ENCODE measurements at regions not wholly inside any gene's neighbourhood (a gene's known extent, or its start where the extent isn't known, plus 50 kb on each side); places are given as distances from the start of the nearest gene placed in this dataset.

DNA sequence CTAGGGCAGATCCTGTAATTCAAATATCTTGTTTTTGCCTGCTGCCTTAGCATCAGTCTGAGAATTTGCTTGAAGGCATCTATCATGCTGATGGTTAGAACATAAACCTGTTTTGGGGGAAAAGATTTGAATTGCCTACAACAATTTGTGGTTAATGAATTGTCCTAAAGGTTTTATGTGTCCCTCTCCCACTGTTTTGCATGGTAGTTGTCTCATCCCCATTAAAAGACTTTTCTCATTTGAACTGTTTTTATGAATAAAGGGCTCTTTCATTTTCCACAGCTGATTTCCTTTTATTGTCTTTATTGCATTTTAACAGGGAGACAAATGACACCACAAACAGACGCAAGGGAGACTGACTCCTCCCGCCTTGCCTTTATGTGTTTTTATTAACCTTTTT is 275.6 kb downstream of the PIK3C3 start:
- Histone ChIP-seq H3K4me1 (ENCODE audit: control insufficient read depth, insufficient read depth, low read length) (no peaks in the 10 kb centered on the region), H3K9ac (ENCODE audit: low read length) (no peak overlapping the region), H3K27me3 (ENCODE audit: control insufficient read depth, insufficient read depth, low read length) (no peaks in the 10 kb centered on the region), H3K27ac (ENCODE audit: low read depth, low read length) (no peak overlapping the region), H3K9me3 (ENCODE audit: control insufficient read depth, insufficient read depth, low read depth, low read length) (no peaks in the 10 kb centered on the region), H3K36me3 (ENCODE audit: control insufficient read depth, insufficient read depth, low read length) (no peaks in the 10 kb centered on the region), H3K4me3 (ENCODE audit: low read depth, low read length) (no peak overlapping the region)

DNA sequence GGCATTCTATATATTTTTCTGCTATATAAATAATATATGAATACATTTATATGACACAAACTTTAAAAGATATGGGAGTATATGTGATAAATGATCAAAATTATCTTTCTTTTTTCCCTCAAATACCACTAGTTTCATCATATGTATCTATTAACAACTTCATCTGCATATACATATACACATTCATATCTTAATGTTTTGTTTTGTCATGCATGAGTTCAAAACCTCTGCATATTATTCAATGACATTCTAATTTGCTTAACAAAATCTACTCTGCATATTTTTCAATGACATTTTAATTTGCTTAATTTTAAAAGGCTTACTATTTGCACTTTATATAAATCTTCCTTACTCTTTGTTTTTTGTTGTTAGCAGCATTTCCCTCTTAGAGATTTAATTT is 276.2 kb downstream of the PIK3C3 start:
- H3K9ac ChIP-seq (ENCODE audit: low read length), result no peak overlapping the region
- no peak overlapping the region for H3K4me3 ChIP-seq (ENCODE audit: low read depth, low read length)
- H3K4me1 ChIP-seq (ENCODE audit: control insufficient read depth, insufficient read depth, low read length), result no peaks in the 10 kb centered on the region
- H3K9me3 ChIP-seq (ENCODE audit: control insufficient read depth, insufficient read depth, low read depth, low read length), result no peaks in the 10 kb centered on the region
- H3K27me3 ChIP-seq (ENCODE audit: control insufficient read depth, insufficient read depth, low read length), result no peaks in the 10 kb centered on the region
- no peak overlapping the region for H3K27ac ChIP-seq (ENCODE audit: low read depth, low read length)
- no peaks in the 10 kb centered on the region for H3K36me3 ChIP-seq (ENCODE audit: control insufficient read depth, insufficient read depth, low read length)

DNA sequence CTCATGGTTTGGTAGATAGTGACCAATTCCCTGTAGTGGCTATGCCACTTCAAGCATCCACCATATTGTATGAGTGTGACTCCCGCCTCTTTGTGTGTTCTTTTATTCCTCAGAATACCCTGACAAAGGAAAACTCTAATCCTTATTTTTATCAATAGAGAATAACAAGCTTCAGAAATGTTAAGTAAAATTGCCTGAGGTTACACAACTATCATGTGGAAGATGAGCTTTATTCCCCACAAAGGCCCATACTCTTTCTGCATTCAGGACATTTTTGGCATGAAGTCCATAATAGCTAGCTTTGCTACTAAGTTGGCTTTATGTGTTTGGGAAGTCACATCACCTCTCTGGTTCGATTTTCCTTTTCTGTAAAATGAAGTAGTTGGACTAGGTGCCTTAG is 276.8 kb downstream of the PIK3C3 start:
- Histone ChIP-seq H3K27ac (ENCODE audit: low read depth, low read length) (no peak overlapping the region), H3K4me3 (ENCODE audit: low read depth, low read length) (no peak overlapping the region), H3K9me3 (ENCODE audit: control insufficient read depth, insufficient read depth, low read depth, low read length) (no peaks in the 10 kb centered on the region)

DNA sequence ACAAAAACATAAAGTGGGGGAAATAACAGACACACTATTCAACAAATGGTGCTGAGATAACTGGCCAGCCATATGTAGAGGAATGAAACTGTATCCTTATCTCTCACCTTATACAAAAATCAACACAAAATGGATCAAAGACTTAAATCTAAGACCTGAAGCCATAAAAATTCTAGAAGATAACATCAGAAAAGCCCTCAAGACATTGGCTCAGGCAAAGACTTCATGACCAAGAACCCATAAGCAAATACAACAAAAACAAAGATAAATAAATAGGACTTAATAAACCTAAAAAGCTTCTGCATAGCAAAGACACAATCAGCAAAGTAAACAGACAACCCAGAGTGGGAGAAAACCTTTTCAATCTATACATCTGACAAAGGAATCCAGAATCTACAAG is 278.9 kb downstream of the PIK3C3 start:
- Histone ChIP-seq H3K4me1 (ENCODE audit: control insufficient read depth, insufficient read depth, low read length) (no peaks in the 10 kb centered on the region), H3K4me3 (ENCODE audit: low read depth, low read length) (no peak overlapping the region), H3K36me3 (ENCODE audit: control insufficient read depth, insufficient read depth, low read length) (no peaks in the 10 kb centered on the region), H3K27me3 (ENCODE audit: control insufficient read depth, insufficient read depth, low read length) (no peaks in the 10 kb centered on the region), H3K9ac (ENCODE audit: low read length) (no peak overlapping the region), H3K27ac (ENCODE audit: low read depth, low read length) (no peak overlapping the region), H3K9me3 (ENCODE audit: control insufficient read depth, insufficient read depth, low read depth, low read length) (no peaks in the 10 kb centered on the region)

More for the DNA sequence above, 276.8 kb downstream of the PIK3C3 start:
- no peaks in the 10 kb centered on the region for H3K4me1 ChIP-seq (ENCODE audit: control insufficient read depth, insufficient read depth, low read length)
- H3K36me3 ChIP-seq (ENCODE audit: control insufficient read depth, insufficient read depth, low read length), result no peaks in the 10 kb centered on the region
- H3K9ac ChIP-seq (ENCODE audit: low read length), result no peak overlapping the region
- H3K27me3 ChIP-seq (ENCODE audit: control insufficient read depth, insufficient read depth, low read length), result no peaks in the 10 kb centered on the region

DNA sequence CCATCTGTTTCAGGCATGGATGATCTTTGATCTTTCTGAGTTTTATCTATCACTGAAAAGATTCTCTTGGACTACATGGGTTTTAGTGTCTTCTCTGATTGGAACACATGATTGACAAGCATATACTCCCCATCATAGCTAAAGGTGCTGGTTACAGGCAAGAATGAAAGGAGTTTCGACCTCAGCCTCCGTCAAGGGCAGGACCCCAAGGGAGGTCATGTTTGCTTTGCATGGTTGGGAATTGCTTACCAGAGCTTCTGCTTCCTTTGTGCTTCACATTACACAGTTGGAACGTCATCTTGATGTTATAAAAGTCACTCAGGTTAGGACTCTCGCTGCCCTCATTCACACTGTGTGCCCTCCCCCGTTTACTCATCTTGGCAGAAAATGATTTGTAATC is 287.7 kb downstream of the PIK3C3 start:
- Histone ChIP-seq H3K27me3 (ENCODE audit: control insufficient read depth, insufficient read depth, low read length) (no peaks in the 10 kb centered on the region), H3K9me3 (ENCODE audit: control insufficient read depth, insufficient read depth, low read depth, low read length) (peaks cover 8% of the 10 kb centered on the region), H3K9ac (ENCODE audit: low read length) (no peak overlapping the region), H3K4me1 (ENCODE audit: control insufficient read depth, insufficient read depth, low read length) (no peaks in the 10 kb centered on the region), H3K4me3 (ENCODE audit: low read depth, low read length) (no peak overlapping the region), H3K27ac (ENCODE audit: low read depth, low read length) (no peak overlapping the region), H3K36me3 (ENCODE audit: control insufficient read depth, insufficient read depth, low read length) (no peaks in the 10 kb centered on the region)

DNA sequence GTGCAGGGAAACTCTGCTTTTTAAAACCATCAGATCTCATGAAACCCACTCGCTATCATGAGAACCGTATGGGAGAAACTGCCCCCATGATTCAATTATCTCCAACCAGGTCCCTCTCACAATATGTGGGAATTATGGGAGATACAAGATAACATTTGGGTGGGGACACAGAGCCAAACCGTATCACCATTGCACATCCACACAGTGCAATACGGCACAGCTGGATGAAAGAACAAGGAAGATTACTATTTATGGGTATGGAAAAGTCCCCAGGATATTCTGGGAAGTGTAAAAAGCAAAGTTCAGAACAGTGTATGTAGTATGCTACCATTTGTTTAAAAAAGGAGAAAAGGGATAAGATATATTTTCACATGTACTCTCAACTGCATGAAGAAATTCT is 290.1 kb downstream of the PIK3C3 start:
- H3K4me3 ChIP-seq (ENCODE audit: low read depth, low read length), result no peak overlapping the region
- H3K27me3 ChIP-seq (ENCODE audit: control insufficient read depth, insufficient read depth, low read length), result no peaks in the 10 kb centered on the region
- no peaks in the 10 kb centered on the region for H3K4me1 ChIP-seq (ENCODE audit: control insufficient read depth, insufficient read depth, low read length)
- no peak overlapping the region for H3K27ac ChIP-seq (ENCODE audit: low read depth, low read length)
- no peak overlapping the region for H3K9ac ChIP-seq (ENCODE audit: low read length)
- peaks cover 8% of the 10 kb centered on the region for H3K9me3 ChIP-seq (ENCODE audit: control insufficient read depth, insufficient read depth, low read depth, low read length)
- no peaks in the 10 kb centered on the region for H3K36me3 ChIP-seq (ENCODE audit: control insufficient read depth, insufficient read depth, low read length)

DNA sequence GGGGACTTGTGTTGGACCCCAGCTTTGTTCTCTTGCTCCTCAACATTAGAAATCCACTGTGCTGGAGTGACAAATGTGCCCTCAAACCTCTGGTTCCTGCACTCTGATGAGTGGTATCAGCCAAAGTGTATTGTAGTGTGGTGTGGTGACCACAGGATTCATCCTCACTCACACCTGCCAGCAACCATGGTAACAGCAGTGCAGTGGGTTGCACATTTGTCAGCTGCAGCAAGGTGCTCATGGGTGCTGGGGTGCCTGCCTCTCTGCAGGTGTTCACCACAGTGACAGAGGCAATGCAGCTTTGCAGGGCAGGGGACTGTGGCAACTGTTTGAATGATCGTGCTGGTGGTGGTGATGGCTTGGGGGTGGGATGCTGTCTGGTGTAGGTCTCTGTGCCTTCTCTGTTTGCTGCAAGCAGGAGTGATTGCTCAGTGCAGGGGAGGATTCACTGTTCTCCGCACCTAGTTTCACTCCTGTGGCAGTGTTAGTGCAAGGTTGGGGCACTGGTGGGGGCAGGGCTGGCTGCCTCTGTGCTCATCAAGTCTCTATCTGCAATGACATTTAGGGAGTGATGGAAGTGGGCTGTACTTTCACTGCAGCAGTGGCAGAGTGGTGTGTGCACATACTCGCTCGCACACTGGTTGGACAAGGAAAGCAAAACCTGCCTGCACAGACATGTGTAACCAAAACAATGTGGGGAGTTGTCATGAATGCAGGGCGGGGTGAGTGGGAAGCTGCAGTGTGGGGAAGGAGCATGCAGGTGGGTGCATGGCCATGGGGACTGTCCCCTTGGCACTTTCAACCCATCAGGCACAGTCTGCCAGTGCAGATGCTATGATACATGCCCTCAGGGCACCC is 301.1 kb downstream of the PIK3C3 start:
- Histone ChIP-seq H3K9ac (ENCODE audit: low read length) (no peak overlapping the region), H3K36me3 (ENCODE audit: control insufficient read depth, insufficient read depth, low read length) (no peaks in the 10 kb centered on the region), H3K4me1 (ENCODE audit: control insufficient read depth, insufficient read depth, low read length) (no peaks in the 10 kb centered on the region), H3K4me3 (ENCODE audit: low read depth, low read length) (no peak overlapping the region), H3K27me3 (ENCODE audit: control insufficient read depth, insufficient read depth, low read length) (no peaks in the 10 kb centered on the region), H3K9me3 (ENCODE audit: control insufficient read depth, insufficient read depth, low read depth, low read length) (no peaks in the 10 kb centered on the region), H3K27ac (ENCODE audit: low read depth, low read length) (no peak overlapping the region)

DNA sequence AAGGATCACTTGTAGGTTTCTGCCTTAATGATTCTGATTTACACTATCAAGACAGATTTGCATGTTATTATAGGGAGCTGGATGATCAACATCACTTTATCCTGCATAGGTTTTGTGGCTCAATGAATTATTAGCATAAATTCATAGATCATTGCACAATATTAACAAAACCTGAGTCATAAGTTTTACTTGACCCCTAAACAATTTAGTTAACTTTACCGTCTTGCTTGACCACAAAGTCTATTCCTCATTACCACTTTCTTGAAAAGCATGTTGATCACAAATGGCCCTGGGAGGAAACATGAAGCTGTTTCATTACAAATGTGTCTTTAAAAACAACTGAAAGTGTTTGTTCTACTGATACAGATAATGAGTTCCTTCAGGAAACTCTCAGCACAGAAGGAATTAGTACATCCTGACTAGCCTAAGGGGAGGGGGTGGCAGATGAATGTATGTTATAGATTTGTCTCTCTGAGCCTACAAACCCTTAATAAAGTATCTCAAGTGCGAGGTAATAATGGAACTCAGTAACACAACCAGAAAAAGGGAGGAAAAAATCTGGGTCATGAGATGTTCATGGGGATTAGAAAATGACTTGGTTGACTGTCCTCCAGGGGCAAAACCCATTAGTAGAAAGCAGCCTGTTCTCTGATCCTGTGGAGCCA is 303.4 kb downstream of the PIK3C3 start:
- H3K9me3 ChIP-seq (ENCODE audit: control insufficient read depth, insufficient read depth, low read depth, low read length), result no peaks in the 10 kb centered on the region
- H3K36me3 ChIP-seq (ENCODE audit: control insufficient read depth, insufficient read depth, low read length), result no peaks in the 10 kb centered on the region
- no peak overlapping the region for H3K27ac ChIP-seq (ENCODE audit: low read depth, low read length)
- H3K9ac ChIP-seq (ENCODE audit: low read length), result no peak overlapping the region
- H3K27me3 ChIP-seq (ENCODE audit: control insufficient read depth, insufficient read depth, low read length), result no peaks in the 10 kb centered on the region
- H3K4me3 ChIP-seq (ENCODE audit: low read depth, low read length), result no peak overlapping the region
- no peaks in the 10 kb centered on the region for H3K4me1 ChIP-seq (ENCODE audit: control insufficient read depth, insufficient read depth, low read length)

DNA sequence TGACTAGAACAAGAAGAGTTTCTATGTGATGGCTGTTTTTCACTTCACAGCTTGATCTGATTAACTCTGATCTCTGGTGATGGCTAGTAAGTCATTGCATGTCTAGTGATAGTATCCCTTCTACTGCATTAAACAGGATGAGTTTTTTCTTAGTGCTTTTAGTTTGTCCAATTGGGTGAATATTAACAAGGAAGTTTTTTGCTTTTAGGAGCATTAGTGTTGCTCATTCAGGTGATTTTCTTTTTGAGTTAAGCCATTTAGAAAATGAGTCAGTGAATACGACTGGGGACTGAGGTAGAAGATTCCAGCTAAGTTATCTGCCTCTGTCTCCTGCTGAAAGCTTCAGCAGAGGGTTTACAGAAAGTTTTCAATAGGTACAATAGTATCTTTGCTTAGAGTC is 306.7 kb downstream of the PIK3C3 start:
- Histone ChIP-seq H3K27me3 (ENCODE audit: control insufficient read depth, insufficient read depth, low read length) (no peaks in the 10 kb centered on the region), H3K9ac (ENCODE audit: low read length) (no peak overlapping the region), H3K4me1 (ENCODE audit: control insufficient read depth, insufficient read depth, low read length) (no peaks in the 10 kb centered on the region), H3K36me3 (ENCODE audit: control insufficient read depth, insufficient read depth, low read length) (no peaks in the 10 kb centered on the region), H3K27ac (ENCODE audit: low read depth, low read length) (no peak overlapping the region), H3K4me3 (ENCODE audit: low read depth, low read length) (no peak overlapping the region), H3K9me3 (ENCODE audit: control insufficient read depth, insufficient read depth, low read depth, low read length) (no peaks in the 10 kb centered on the region)

DNA sequence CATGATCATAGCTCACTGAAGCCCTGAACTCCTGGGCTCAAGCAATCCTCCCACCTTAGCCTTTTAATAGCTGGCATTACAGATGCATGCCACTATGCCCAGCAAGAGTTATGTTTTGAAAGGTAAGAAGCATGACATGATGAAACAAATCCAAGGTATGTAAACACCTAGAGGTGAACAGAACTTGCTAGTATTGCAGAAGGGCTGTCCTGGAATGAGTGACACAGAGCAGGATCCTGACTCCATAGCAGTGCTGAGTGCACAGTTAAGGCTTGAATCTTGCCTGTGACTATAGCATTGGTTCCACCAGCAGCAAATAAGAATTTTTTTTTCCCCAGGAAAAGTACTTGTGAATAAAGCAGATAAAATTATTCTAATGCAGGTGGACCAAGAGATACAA is 309.5 kb downstream of the PIK3C3 start:
- Histone ChIP-seq H3K9ac (ENCODE audit: low read length) (no peak overlapping the region), H3K9me3 (ENCODE audit: control insufficient read depth, insufficient read depth, low read depth, low read length) (no peaks in the 10 kb centered on the region), H3K27ac (ENCODE audit: low read depth, low read length) (no peak overlapping the region), H3K36me3 (ENCODE audit: control insufficient read depth, insufficient read depth, low read length) (no peaks in the 10 kb centered on the region), H3K27me3 (ENCODE audit: control insufficient read depth, insufficient read depth, low read length) (no peaks in the 10 kb centered on the region), H3K4me3 (ENCODE audit: low read depth, low read length) (no peak overlapping the region), H3K4me1 (ENCODE audit: control insufficient read depth, insufficient read depth, low read length) (no peaks in the 10 kb centered on the region; the same call in 1 of the 2 replicates)

DNA sequence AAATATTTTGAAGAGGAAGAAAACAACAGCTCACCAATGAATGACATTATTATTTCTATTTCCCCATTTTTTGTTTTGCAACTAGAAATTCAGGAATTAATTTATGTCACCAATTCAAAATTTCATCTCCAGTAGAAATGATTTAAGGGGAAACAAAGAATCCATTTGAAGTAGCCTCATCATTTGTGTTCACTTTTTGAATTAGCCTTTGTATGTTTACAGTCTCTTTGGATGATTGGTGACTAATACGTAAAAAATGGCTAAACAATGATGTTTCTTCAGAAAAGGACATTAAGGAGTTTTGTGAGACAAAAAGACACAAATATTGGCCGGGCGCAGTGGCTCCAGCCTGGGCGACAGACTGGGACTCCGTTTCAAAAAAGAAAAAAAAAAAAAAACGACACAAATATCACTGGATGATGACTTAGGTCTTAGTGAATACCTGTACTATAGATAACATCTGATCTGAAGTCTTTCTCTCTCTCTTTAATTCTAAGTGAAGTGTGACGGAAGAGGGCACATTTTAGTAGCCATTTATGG is 313.2 kb downstream of the PIK3C3 start:
- no peaks in the 10 kb centered on the region for H3K9me3 ChIP-seq (ENCODE audit: control insufficient read depth, insufficient read depth, low read depth, low read length)
- H3K4me1 ChIP-seq (ENCODE audit: control insufficient read depth, insufficient read depth, low read length), result no peaks in the 10 kb centered on the region; the same call in 1 of the 2 replicates
- H3K27me3 ChIP-seq (ENCODE audit: control insufficient read depth, insufficient read depth, low read length), result no peaks in the 10 kb centered on the region

More for the DNA sequence above, 313.2 kb downstream of the PIK3C3 start:
- Histone ChIP-seq H3K36me3 (ENCODE audit: control insufficient read depth, insufficient read depth, low read length) (no peaks in the 10 kb centered on the region), H3K9ac (ENCODE audit: low read length) (no peak overlapping the region), H3K4me3 (ENCODE audit: low read depth, low read length) (no peak overlapping the region), H3K27ac (ENCODE audit: low read depth, low read length) (no peak overlapping the region)
